ENCODE measurements at regions not wholly inside any gene's neighbourhood (a gene's known extent, or its start where the extent isn't known, plus 50 kb on each side); places are given as distances from the start of the nearest gene placed in this dataset.

DNA sequence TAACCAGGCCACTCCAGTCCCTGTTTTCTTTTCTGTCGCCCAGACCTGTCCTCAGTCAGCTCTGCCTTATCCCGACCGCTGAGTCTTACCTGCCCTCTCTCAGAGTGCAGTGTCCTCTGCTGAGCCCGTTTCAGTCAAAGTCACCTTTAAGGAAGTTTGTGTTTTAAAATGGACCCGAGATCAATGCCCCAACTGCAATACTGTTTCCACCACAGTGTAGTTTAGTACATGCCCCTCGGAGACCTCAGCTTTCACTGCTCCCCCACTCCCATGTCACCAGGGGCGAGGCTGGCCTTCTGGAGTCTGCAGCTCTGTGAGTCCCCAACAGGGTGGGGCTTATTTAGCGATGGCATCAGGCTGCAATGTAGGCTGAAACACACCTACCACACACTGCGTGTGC lies 248.4 kb upstream of the TSHZ3 start:
- H3K27ac ChIP-seq: no peak overlapping the region
- TF ChIP-seq, protein P1, sequence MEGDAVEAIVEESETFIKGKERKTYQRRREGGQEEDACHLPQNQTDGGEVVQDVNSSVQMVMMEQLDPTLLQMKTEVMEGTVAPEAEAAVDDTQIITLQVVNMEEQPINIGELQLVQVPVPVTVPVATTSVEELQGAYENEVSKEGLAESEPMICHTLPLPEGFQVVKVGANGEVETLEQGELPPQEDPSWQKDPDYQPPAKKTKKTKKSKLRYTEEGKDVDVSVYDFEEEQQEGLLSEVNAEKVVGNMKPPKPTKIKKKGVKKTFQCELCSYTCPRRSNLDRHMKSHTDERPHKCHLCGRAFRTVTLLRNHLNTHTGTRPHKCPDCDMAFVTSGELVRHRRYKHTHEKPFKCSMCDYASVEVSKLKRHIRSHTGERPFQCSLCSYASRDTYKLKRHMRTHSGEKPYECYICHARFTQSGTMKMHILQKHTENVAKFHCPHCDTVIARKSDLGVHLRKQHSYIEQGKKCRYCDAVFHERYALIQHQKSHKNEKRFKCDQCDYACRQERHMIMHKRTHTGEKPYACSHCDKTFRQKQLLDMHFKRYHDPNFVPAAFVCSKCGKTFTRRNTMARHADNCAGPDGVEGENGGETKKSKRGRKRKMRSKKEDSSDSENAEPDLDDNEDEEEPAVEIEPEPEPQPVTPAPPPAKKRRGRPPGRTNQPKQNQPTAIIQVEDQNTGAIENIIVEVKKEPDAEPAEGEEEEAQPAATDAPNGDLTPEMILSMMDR (IDR thresholded peaks at IDR 0.05): no peak
- no peak for TF ChIP-seq ZFX (IDR thresholded peaks at IDR 0.05; ENCODE audit: borderline replicate concordance)

DNA sequence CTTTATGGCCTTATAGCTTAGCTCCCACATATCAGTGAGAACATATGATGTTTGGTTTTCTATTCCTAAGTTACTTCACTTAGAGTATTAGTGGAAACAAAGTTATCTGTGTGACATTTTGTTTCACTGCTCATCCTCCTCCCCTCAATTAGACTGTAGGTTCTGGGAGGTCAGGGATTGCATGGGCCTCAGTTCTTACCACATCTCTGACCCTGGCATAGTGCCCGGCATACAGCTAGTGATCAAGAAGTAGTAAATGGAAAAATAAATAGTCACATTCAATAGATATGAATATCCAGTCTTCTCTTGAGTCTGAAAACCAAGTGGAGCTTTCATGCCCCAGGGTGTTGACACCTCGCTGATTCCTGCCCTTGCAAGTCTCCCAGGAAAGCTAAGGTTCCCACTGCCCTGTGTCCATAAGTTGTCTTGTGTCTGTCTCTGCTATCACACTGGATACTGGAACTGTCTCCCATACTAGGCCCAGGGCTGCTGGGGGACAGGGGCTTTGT lies 249.5 kb upstream of the TSHZ3 start:
- TF ChIP-seq, protein P1 (IDR thresholded peaks at IDR 0.05): no peak
- no peak for TF ChIP-seq ZFX (IDR thresholded peaks at IDR 0.05; ENCODE audit: borderline replicate concordance)
- H3K27ac ChIP-seq: no peak overlapping the region

DNA sequence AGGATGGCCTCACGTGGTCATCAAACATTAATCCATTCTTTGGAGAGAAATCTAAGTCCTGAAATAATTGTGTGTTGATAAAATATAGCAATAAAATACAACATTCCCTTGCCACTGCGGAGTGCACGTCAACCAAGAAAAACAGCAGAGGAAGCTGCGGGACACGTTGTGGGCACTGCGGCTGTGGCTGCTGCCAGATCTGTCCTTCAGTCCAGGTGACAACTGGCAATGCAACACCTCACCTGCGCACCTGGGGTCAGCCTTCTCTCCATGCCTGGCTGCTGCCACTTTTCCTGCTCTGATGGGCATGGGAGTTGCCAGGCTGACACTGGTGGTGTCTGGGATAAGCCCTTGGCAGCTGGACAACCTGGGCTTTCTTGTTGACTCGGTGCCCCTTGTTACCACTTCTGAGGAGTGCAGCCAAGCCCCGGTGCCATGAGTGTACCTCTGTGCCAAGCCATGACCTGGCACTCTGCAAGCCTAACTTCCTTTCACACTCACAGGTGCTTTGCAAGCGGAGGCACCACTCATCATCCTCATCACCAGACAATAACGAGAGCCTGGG lies 251.6 kb upstream of the TSHZ3 start:
- TF ChIP-seq, protein P1 (IDR thresholded peaks at IDR 0.05): no peak
- no peak for TF ChIP-seq ZFX (IDR thresholded peaks at IDR 0.05; ENCODE audit: borderline replicate concordance)

DNA sequence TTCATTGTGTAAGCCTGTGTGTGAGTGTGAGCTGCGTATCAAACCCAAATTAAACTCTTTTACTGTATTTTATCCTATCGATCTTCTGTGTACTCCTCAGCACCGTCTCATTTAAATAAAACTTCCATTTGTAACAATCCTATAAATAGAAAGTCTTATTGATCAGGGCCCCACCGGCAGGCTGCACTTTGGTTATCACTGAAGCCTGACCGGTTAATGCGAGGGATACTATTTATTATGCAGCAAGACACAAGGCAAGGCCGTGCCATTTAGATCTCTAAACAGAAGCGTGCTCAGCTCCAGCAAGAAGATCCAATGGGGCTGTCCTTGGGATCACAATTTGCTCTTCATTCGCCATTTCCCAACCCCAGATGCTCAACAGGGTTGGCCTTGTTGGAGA lies 252.6 kb upstream of the TSHZ3 start:
- no peak overlapping the region for H3K27ac ChIP-seq
- TF ChIP-seq ZFX (IDR thresholded peaks at IDR 0.05; ENCODE audit: borderline replicate concordance): no peak
- TF ChIP-seq, protein P1 (IDR thresholded peaks at IDR 0.05): no peak

More for the DNA sequence above, 251.6 kb upstream of the TSHZ3 start:
- H3K27ac ChIP-seq: no peak overlapping the region

DNA sequence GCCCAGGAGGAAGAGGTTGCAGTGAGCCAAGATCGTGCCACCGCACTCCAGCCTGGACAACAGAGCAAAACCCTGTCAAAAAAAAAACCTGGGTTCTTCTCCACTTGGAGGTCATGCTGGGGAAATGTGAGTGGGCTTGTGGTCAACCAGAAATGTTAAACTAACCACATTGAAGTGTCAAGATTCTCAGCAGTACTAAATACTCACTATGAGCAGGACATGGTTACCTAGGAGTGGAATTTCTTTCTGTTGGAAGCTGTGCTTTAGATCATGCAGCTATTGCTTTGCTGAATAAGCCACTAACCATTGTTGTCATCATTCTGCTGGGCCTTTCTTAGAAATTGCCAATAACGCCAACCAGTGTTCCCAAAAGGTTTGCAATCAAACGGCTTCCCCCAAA lies 253.3 kb upstream of the TSHZ3 start:
- no peak for TF ChIP-seq ZFX (IDR thresholded peaks at IDR 0.05; ENCODE audit: borderline replicate concordance)
- TF ChIP-seq, protein P1 (IDR thresholded peaks at IDR 0.05): no peak
- H3K27ac ChIP-seq: no peak overlapping the region

DNA sequence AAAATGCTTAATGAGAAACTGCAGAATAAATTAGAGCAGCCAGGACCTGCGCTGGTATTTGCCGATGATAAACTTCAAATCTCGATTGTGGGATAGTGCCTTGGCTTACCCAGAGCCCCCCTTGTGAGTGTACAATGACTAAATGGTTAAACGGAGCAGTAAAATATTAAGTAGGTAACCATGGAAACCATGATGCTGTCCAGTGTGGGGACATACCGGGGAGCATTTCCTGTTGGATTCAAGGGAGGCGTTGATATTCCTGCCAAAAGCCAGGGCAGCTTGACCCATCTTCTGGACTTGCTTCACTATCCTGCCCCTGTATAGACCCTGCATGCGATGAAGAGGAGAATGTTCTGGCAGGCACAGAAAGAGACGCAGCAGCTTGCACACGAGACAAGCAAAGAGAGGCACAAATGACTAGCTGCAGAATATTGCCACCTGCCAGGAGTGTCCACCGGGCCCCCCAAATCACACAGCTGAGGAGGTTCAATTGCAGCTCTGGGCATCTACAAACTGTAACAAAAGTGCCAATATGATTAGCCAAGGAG lies 255.3 kb upstream of the TSHZ3 start:
- no peak overlapping the region for H3K27ac ChIP-seq
- TF ChIP-seq, protein P1 (IDR thresholded peaks at IDR 0.05): no peak
- no peak for TF ChIP-seq ZFX (IDR thresholded peaks at IDR 0.05; ENCODE audit: borderline replicate concordance)

DNA sequence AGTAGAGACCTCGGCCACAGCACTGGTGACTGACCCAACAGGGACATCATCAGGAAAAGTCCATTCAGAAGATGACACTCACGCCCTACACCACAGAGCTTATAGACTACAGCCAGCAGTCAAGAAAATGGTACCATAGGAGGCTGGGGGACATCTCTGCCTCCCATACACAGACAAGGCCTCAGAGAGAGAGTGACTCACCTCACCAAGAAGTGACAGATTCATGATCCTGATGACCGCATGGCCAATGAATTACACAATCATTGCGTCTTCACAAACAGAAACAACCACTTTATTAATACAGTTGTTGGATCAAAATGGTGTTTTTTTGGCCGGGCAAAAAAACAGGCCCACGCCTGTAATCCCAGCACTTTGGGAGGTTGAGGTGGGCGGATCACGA lies 260.8 kb upstream of the TSHZ3 start:
- no peak overlapping the region for H3K27ac ChIP-seq
- TF ChIP-seq, protein P1 (IDR thresholded peaks at IDR 0.05): no peak
